ENCODE measurements at regions not wholly inside any gene's neighbourhood (a gene's known extent, or its start where the extent isn't known, plus 50 kb on each side); places are given as distances from the start of the nearest gene placed in this dataset.

GRCh38 chr2:239590276-239590675 is 189.5 kb upstream of the HDAC4 start:
- Mint-ChIP-seq H3K4me1 (ENCODE audit: low read depth, unreplicated experiment) (no peaks in the 10 kb centered on the region), H3K27ac (ENCODE audit: unreplicated experiment) (no peak overlapping the region), H3K4me3 (ENCODE audit: low read depth, unreplicated experiment) (no peak overlapping the region), H3K9me3 (ENCODE audit: low read depth, unreplicated experiment) (peaks cover 22% of the 10 kb centered on the region), H3K36me3 (ENCODE audit: insufficient read depth, unreplicated experiment) (no peaks in the 10 kb centered on the region), H3K27me3 (ENCODE audit: unreplicated experiment) (peaks cover 31% of the 10 kb centered on the region)
- intact Hi-C loops (cut with micrococcal nuclease; ENCODE audit: unreplicated experiment) = no loop called here
- BruUV-seq (replicated peaks) = no TSS peak
- no peak for DNase-seq
- CTCF ChIA-PET = no interaction called here
- TF ChIP-seq CTCF (IDR thresholded peaks at IDR 0.05; ENCODE audit: unreplicated experiment) = no peak

GRCh38 chr2:239589833-239590232 is 189.0 kb upstream of the HDAC4 start:
- TF ChIP-seq CTCF (IDR thresholded peaks at IDR 0.05; ENCODE audit: unreplicated experiment) = no peak
- no TSS peak for BruUV-seq (replicated peaks)
- H3K4me3 Mint-ChIP-seq (ENCODE audit: low read depth, unreplicated experiment) = no peak overlapping the region
- intact Hi-C loops (cut with micrococcal nuclease; ENCODE audit: unreplicated experiment) = no loop called here
- H3K36me3 Mint-ChIP-seq (ENCODE audit: insufficient read depth, unreplicated experiment) = no peaks in the 10 kb centered on the region
- H3K27me3 Mint-ChIP-seq (ENCODE audit: unreplicated experiment) = peaks cover 35% of the 10 kb centered on the region
- CTCF ChIA-PET = no interaction called here
- H3K4me1 Mint-ChIP-seq (ENCODE audit: low read depth, unreplicated experiment) = no peaks in the 10 kb centered on the region
- peaks cover 22% of the 10 kb centered on the region for H3K9me3 Mint-ChIP-seq (ENCODE audit: low read depth, unreplicated experiment)
- no peak overlapping the region for H3K27ac Mint-ChIP-seq (ENCODE audit: unreplicated experiment)
- DNase-seq = no peak

- Mint-ChIP-seq H3K27ac (ENCODE audit: unreplicated experiment) (no peak overlapping the region), H3K4me3 (ENCODE audit: low read depth, unreplicated experiment) (no peak overlapping the region), H3K27me3 (ENCODE audit: unreplicated experiment) (peaks cover 40% of the 10 kb centered on the region), H3K36me3 (ENCODE audit: insufficient read depth, unreplicated experiment) (no peaks in the 10 kb centered on the region), H3K9me3 (ENCODE audit: low read depth, unreplicated experiment) (peaks cover 22% of the 10 kb centered on the region), H3K4me1 (ENCODE audit: low read depth, unreplicated experiment) (no peaks in the 10 kb centered on the region)
- TF ChIP-seq CTCF (IDR thresholded peaks at IDR 0.05; ENCODE audit: unreplicated experiment) = no peak
- DNase-seq = no peak
- BruUV-seq (replicated peaks) = no TSS peak
- intact Hi-C loops (cut with micrococcal nuclease; ENCODE audit: unreplicated experiment) = no loop called here
- CTCF ChIA-PET = no interaction called here
Measured at GRCh38 chr2:239589270-239589825, 188.5 kb upstream of the HDAC4 start.

GRCh38 chr2:239588451-239589269 is 187.8 kb upstream of the HDAC4 start:
- Mint-ChIP-seq H3K4me3 (ENCODE audit: low read depth, unreplicated experiment) (no peak overlapping the region), H3K9me3 (ENCODE audit: low read depth, unreplicated experiment) (peaks cover 19% of the 10 kb centered on the region), H3K27me3 (ENCODE audit: unreplicated experiment) (peaks cover 46% of the 10 kb centered on the region), H3K27ac (ENCODE audit: unreplicated experiment) (no peak overlapping the region), H3K36me3 (ENCODE audit: insufficient read depth, unreplicated experiment) (no peaks in the 10 kb centered on the region), H3K4me1 (ENCODE audit: low read depth, unreplicated experiment) (no peaks in the 10 kb centered on the region)
- CTCF ChIA-PET = no interaction called here
- BruUV-seq (replicated peaks) = no TSS peak
- TF ChIP-seq CTCF (IDR thresholded peaks at IDR 0.05; ENCODE audit: unreplicated experiment) = no peak
- intact Hi-C loops (cut with micrococcal nuclease; ENCODE audit: unreplicated experiment) = no loop called here
- no peak for DNase-seq
